GM12875 (cell line): ENCODE measurements at regions not wholly inside any gene's neighbourhood (a gene's known extent, or its start where the extent isn't known, plus 50 kb on each side); places are given as distances from the start of the nearest gene placed in this dataset.
"Not testable (repeated sequence)": the region's sequence is repeated elsewhere in the genome, so short reads cannot be mapped to it uniquely, and the experiment has no call there.

Source experiments
- H3K4me3 ChIP-seq: one replicate; pipeline ENCODE4 v1.5.1; 2011; ENCODE audit warnings: low read depth, low read length, control low read depth
- TF ChIP-seq, protein P1 (sequence below): IDR thresholded peaks from 2 replicates; pipeline ENCODE4 v1.5.1; 2011; ENCODE audit warnings: low read depth, mild to moderate bottlenecking, control low read depth, inconsistent platforms, low read length, moderate library complexity, borderline replicate concordance; ENCODE audit not compliant: insufficient read depth

- TF ChIP-seq, protein P1, sequence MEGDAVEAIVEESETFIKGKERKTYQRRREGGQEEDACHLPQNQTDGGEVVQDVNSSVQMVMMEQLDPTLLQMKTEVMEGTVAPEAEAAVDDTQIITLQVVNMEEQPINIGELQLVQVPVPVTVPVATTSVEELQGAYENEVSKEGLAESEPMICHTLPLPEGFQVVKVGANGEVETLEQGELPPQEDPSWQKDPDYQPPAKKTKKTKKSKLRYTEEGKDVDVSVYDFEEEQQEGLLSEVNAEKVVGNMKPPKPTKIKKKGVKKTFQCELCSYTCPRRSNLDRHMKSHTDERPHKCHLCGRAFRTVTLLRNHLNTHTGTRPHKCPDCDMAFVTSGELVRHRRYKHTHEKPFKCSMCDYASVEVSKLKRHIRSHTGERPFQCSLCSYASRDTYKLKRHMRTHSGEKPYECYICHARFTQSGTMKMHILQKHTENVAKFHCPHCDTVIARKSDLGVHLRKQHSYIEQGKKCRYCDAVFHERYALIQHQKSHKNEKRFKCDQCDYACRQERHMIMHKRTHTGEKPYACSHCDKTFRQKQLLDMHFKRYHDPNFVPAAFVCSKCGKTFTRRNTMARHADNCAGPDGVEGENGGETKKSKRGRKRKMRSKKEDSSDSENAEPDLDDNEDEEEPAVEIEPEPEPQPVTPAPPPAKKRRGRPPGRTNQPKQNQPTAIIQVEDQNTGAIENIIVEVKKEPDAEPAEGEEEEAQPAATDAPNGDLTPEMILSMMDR = no peak
- no peak overlapping the region for H3K4me3 ChIP-seq
Measured at GRCh38 chr4:38532908-38533499, 131.0 kb upstream of the KLF3 start.

DNA sequence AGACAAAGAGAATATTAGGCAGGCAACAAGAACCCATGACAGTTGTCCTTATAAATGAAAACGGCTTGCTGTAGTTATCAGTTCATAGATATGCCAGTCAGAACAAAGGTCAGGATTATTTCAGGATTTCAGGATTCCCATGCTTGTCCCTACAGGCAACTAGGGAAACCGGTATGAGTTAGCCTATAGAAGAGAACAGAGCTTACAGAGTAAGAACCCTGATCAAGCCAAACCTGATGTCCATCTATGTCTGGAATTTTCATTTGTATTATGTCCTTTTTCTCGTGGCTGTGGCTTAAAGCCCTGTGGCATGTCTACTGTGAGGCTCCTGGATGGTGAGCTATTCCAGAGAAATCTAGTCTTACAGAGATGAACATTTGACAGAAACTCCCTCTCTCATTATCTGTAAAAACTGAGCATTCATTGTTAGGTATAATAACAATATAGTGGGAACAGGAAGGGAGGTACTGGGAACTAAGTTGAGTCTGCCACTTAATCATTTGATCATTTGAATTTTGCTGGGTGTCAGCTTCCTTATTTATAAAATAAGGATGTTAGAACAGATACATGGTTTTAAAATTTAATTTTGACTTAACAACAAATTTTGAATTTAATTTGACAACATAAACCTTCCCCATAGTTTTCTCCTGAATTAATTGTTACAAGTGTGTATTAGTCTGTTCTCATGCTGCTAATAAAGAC is 129.5 kb upstream of the KLF3 start:
- TF ChIP-seq, protein P1 = no peak
- no peak overlapping the region for H3K4me3 ChIP-seq

DNA sequence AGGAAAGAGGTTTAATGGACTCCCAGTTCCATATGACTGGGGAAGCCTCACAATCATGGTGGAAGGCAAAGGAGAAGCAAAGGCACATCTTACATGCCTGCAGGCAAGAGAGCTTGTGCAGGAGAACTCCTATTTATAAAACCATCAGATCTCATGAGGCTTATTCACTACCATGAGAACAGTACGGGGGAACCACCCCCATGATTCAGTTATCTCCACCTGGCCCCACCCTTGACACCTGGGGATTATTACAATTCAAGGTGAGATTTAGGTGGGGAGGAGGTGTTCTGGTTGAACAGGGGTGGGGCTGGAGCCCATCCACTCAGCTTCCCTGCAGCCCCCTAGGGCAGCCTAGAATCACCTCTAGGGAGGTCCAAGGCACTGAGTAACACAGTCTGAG is 128.9 kb upstream of the KLF3 start:
- not testable (repeated sequence) for H3K4me3 ChIP-seq

GRCh38 chr4:38535717-38536116 is 128.3 kb upstream of the KLF3 start:
- no peak overlapping the region for H3K4me3 ChIP-seq
- TF ChIP-seq, protein P1 = no peak

GRCh38 chr4:38536716-38537115 is 127.3 kb upstream of the KLF3 start:
- H3K4me3 ChIP-seq = no peak overlapping the region
- TF ChIP-seq, protein P1 = no peak

GRCh38 chr4:38537666-38538065 is 126.3 kb upstream of the KLF3 start:
- H3K4me3 ChIP-seq = no peak overlapping the region
- TF ChIP-seq, protein P1 = no peak

- no peak overlapping the region for H3K4me3 ChIP-seq
- TF ChIP-seq, protein P1 = no peak
Measured at GRCh38 chr4:38538517-38538916, 125.5 kb upstream of the KLF3 start.

GRCh38 chr4:38539501-38539900 is 124.5 kb upstream of the KLF3 start:
- no peak overlapping the region for H3K4me3 ChIP-seq
- TF ChIP-seq, protein P1 = no peak
